ENCODE measurements at regions not wholly inside any gene's neighbourhood (a gene's known extent, or its start where the extent isn't known, plus 50 kb on each side); places are given as distances from the start of the nearest gene placed in this dataset.

DNA sequence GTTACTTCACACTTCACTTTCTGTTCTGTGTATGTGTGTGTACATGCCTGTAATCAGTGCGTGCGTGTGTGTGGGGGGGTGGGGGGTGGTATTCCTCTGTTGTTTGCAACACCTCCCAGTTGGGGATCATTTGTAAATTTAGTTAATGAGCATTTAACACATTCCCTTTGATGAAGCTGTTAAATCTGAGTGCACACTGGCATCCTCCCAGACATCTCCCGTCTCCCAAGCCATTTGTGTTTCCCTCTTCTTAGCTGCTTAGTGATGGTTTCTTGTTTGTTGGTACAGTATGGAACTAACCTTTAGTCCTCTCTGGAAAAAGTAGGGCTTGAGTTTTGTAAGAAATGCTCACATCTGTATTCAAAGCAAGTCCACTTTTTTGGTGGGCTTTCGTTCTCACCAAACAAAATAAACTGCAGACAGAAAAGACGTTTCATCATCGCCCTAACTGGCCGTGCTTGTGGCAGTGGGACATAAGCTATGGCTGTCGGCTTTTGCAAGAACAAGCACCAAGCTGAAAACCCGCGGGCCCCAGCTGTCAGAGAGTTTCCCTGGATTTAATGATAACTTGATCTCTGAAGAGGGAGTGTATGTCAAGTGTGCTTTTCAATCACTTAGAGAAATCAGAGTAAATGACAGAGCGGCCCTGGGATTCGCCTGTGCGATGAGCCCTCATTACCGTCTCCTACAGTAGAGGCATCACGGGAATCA lies 54.9 kb upstream of the SASH1 start:
- TF ChIP-seq YY1 (IDR thresholded peaks at IDR 0.05; ENCODE audit: low read depth) (no peak), NFIC (IDR thresholded peaks at IDR 0.05) (no peak), EP300 (IDR thresholded peaks at IDR 0.05; ENCODE audit: borderline replicate concordance) (no peak), ZBTB7A (IDR thresholded peaks at IDR 0.05; ENCODE audit: low read depth) (no peak), FOXM1 (IDR thresholded peaks at IDR 0.05; ENCODE audit: borderline replicate concordance, low read depth) (no peak), TAF1 (IDR thresholded peaks at IDR 0.05; ENCODE audit: low read depth) (no peak), EGR1 (IDR thresholded peaks at IDR 0.05) (no peak), CREB1 (IDR thresholded peaks at IDR 0.05; ENCODE audit: low read depth) (no peak), RAD21 (IDR thresholded peaks at IDR 0.05; ENCODE audit: low read depth) (no peak), TCF12 (IDR thresholded peaks at IDR 0.05; ENCODE audit: low read depth) (no peak), TEAD4 (IDR thresholded peaks at IDR 0.05) (no peak), CEBPB (IDR thresholded peaks at IDR 0.05) (no peak)
- TF ChIP-seq, protein P1, sequence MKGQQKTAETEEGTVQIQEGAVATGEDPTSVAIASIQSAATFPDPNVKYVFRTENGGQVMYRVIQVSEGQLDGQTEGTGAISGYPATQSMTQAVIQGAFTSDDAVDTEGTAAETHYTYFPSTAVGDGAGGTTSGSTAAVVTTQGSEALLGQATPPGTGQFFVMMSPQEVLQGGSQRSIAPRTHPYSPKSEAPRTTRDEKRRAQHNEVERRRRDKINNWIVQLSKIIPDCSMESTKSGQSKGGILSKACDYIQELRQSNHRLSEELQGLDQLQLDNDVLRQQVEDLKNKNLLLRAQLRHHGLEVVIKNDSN (IDR thresholded peaks at IDR 0.05): no peak
- TF ChIP-seq, protein P2, sequence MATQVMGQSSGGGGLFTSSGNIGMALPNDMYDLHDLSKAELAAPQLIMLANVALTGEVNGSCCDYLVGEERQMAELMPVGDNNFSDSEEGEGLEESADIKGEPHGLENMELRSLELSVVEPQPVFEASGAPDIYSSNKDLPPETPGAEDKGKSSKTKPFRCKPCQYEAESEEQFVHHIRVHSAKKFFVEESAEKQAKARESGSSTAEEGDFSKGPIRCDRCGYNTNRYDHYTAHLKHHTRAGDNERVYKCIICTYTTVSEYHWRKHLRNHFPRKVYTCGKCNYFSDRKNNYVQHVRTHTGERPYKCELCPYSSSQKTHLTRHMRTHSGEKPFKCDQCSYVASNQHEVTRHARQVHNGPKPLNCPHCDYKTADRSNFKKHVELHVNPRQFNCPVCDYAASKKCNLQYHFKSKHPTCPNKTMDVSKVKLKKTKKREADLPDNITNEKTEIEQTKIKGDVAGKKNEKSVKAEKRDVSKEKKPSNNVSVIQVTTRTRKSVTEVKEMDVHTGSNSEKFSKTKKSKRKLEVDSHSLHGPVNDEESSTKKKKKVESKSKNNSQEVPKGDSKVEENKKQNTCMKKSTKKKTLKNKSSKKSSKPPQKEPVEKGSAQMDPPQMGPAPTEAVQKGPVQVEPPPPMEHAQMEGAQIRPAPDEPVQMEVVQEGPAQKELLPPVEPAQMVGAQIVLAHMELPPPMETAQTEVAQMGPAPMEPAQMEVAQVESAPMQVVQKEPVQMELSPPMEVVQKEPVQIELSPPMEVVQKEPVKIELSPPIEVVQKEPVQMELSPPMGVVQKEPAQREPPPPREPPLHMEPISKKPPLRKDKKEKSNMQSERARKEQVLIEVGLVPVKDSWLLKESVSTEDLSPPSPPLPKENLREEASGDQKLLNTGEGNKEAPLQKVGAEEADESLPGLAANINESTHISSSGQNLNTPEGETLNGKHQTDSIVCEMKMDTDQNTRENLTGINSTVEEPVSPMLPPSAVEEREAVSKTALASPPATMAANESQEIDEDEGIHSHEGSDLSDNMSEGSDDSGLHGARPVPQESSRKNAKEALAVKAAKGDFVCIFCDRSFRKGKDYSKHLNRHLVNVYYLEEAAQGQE (IDR thresholded peaks at IDR 0.05; ENCODE audit: low read depth): no peak
- TF ChIP-seq, protein P3, sequence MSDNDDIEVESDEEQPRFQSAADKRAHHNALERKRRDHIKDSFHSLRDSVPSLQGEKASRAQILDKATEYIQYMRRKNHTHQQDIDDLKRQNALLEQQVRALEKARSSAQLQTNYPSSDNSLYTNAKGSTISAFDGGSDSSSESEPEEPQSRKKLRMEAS (IDR thresholded peaks at IDR 0.05): no peak

DNA sequence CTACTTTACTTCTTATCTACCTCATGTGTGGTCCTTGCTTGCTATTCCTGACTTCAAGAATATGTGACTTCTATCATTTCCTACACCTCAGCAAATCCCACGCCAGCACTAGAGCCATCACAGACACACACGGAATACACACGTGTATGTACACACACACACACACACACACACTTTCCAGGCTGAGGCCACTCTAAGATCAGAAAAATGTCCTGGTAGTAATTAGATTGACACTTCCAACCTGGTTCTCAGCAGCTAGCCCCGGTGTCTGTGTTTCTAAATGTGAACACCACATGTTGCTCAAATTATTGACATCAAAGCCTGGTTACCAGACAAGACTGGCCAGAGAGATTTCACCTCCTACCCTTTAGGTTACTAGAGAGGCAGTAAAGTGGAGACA lies 54.1 kb upstream of the SASH1 start:
- TF ChIP-seq FOXM1 (IDR thresholded peaks at IDR 0.05; ENCODE audit: borderline replicate concordance, low read depth) (no peak), CEBPB (IDR thresholded peaks at IDR 0.05) (no peak), EP300 (IDR thresholded peaks at IDR 0.05; ENCODE audit: borderline replicate concordance) (no peak), TEAD4 (IDR thresholded peaks at IDR 0.05) (no peak), CREB1 (IDR thresholded peaks at IDR 0.05; ENCODE audit: low read depth) (no peak), ZBTB7A (IDR thresholded peaks at IDR 0.05; ENCODE audit: low read depth) (no peak), EGR1 (IDR thresholded peaks at IDR 0.05) (no peak), TCF12 (IDR thresholded peaks at IDR 0.05; ENCODE audit: low read depth) (no peak), RAD21 (IDR thresholded peaks at IDR 0.05; ENCODE audit: low read depth) (no peak), YY1 (IDR thresholded peaks at IDR 0.05; ENCODE audit: low read depth) (no peak), NFIC (IDR thresholded peaks at IDR 0.05) (no peak), TAF1 (IDR thresholded peaks at IDR 0.05; ENCODE audit: low read depth) (no peak)
- TF ChIP-seq, protein P1 (IDR thresholded peaks at IDR 0.05): no peak
- TF ChIP-seq, protein P2 (IDR thresholded peaks at IDR 0.05; ENCODE audit: low read depth): no peak
- TF ChIP-seq, protein P3 (IDR thresholded peaks at IDR 0.05): no peak

DNA sequence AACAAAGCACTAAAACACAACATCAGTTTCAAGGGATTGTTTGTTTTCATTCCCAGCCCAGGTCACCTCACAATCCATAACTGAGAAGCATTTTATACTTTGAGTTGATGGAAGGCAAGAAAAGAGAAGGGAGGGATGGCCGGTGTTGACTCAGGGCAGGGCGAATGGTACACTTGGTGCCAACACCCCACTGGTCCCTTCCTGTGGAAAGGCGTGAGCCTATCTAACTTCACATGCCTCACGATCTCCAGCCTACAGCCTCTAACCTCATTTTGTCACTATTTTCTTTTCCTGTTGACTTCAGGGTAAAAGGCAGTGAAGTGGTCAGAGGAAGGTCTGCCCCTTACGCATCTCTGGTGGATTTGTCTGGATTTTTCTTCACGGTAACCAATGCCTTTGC lies 53.5 kb upstream of the SASH1 start:
- TF ChIP-seq RAD21 (IDR thresholded peaks at IDR 0.05; ENCODE audit: low read depth) (no peak), TEAD4 (IDR thresholded peaks at IDR 0.05) (no peak)
- TF ChIP-seq, protein P1 (IDR thresholded peaks at IDR 0.05): no peak

DNA sequence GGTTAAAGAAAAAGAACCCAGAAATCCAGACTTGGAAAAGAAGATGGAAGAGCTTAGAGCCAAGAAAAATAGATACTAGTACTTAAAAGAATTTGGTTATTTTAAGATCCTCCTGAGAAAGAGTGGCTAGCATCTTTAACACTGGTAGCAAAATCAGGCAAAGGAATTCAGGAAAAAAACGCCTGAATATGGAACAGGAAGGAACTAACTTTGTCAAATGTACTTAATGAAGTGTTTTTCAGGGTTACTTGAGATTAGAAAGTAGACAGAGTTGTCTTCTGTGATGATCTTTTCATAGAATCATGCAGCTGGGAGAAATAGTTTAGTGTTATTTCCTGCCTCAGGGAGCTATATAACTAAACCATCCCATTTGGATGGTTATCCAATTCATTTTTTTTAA lies 50.8 kb upstream of the SASH1 start:
- no peak for TF ChIP-seq TEAD4 (IDR thresholded peaks at IDR 0.05)
- TF ChIP-seq YY1 (IDR thresholded peaks at IDR 0.05; ENCODE audit: low read depth): no peak
- TF ChIP-seq, protein P1 (IDR thresholded peaks at IDR 0.05): no peak
- TF ChIP-seq, protein P3 (IDR thresholded peaks at IDR 0.05): no peak
- TF ChIP-seq TCF12 (IDR thresholded peaks at IDR 0.05; ENCODE audit: low read depth): no peak
- TF ChIP-seq FOXM1 (IDR thresholded peaks at IDR 0.05; ENCODE audit: borderline replicate concordance, low read depth): no peak
- TF ChIP-seq CEBPB (IDR thresholded peaks at IDR 0.05): no peak
- TF ChIP-seq CREB1 (IDR thresholded peaks at IDR 0.05; ENCODE audit: low read depth): no peak
- TF ChIP-seq EP300 (IDR thresholded peaks at IDR 0.05; ENCODE audit: borderline replicate concordance): no peak
- TF ChIP-seq, protein P2 (IDR thresholded peaks at IDR 0.05; ENCODE audit: low read depth): no peak
- no peak for TF ChIP-seq NFIC (IDR thresholded peaks at IDR 0.05)

Measured in Ishikawa (cell line).